ENCODE measurements at regions not wholly inside any gene's neighbourhood (a gene's known extent, or its start where the extent isn't known, plus 50 kb on each side); places are given as distances from the start of the nearest gene placed in this dataset.
A peak's percentile ranks its signal among the peaks of the same experiment; 100 is the strongest.
"Not testable (repeated sequence)": the region's sequence is repeated elsewhere in the genome, so short reads cannot be mapped to it uniquely, and the experiment has no call there.

- not testable (repeated sequence) for DNase-seq
Observed at GRCh38 chr5:82532075-82532474, 253.9 kb upstream of the RPS23 start.

GRCh38 chr5:82526540-82526939 lies 248.4 kb upstream of the RPS23 start:
- no peak for DNase-seq

- DNase-seq, result no peak
Observed at GRCh38 chr5:82525626-82526025, 247.5 kb upstream of the RPS23 start.

- no peak for DNase-seq
Observed at GRCh38 chr5:82523633-82524032, 245.5 kb upstream of the RPS23 start.

- DNase-seq, result no peak
Observed at GRCh38 chr5:82522897-82523296, 244.7 kb upstream of the RPS23 start.

- DNase-seq, result no peak
Observed at GRCh38 chr5:82521431-82522051, 243.4 kb upstream of the RPS23 start.

- DNase-seq, result no peak
Observed at GRCh38 chr5:82519558-82519957, 241.4 kb upstream of the RPS23 start.

GRCh38 chr5:82517544-82518075 lies 239.5 kb upstream of the RPS23 start:
- DNase-seq, result no peak

GRCh38 chr5:82513738-82514137 lies 235.6 kb upstream of the RPS23 start:
- DNase-seq, result no peak

GRCh38 chr5:82512025-82512424 lies 233.9 kb upstream of the RPS23 start:
- peak; percentile 7 for DNase-seq

- no peak for DNase-seq
Observed at GRCh38 chr5:82511134-82511533, 233.0 kb upstream of the RPS23 start.

GRCh38 chr5:82509762-82510161 lies 231.6 kb upstream of the RPS23 start:
- no peak for DNase-seq

GRCh38 chr5:82506390-82506789 lies 228.2 kb upstream of the RPS23 start:
- DNase-seq, result not testable (repeated sequence)

GRCh38 chr5:82499725-82500244 lies 221.6 kb upstream of the RPS23 start:
- no peak for DNase-seq

GRCh38 chr5:82497242-82497641 lies 219.1 kb upstream of the RPS23 start:
- DNase-seq, result no peak

GRCh38 chr5:82494942-82495341 lies 216.8 kb upstream of the RPS23 start:
- DNase-seq, result no peak

GRCh38 chr5:82493221-82493620 lies 215.1 kb upstream of the RPS23 start:
- no peak for DNase-seq

- no peak for DNase-seq
Observed at GRCh38 chr5:82491397-82491796, 213.2 kb upstream of the RPS23 start.

GRCh38 chr5:82489683-82490082 lies 211.5 kb upstream of the RPS23 start:
- no peak for DNase-seq

- no peak for DNase-seq
Observed at GRCh38 chr5:82487131-82487530, 209.0 kb upstream of the RPS23 start.

- DNase-seq, result no peak
Observed at GRCh38 chr5:82480331-82480730, 202.2 kb upstream of the RPS23 start.

- DNase-seq, result no peak
Observed at GRCh38 chr5:82476155-82476554, 198.0 kb upstream of the RPS23 start.

- no peak for DNase-seq
Observed at GRCh38 chr5:82473262-82473661, 195.1 kb upstream of the RPS23 start.

- no peak for DNase-seq
Observed at GRCh38 chr5:82470185-82470994, 192.2 kb upstream of the RPS23 start.

Measured in CD4-positive, alpha-beta T cell treated with Interleukin-12 subunit alpha and Interleukin-12 subunit beta, for 1 hour (primary cell).